NCI-H526 (cell line): ENCODE measurements at regions not wholly inside any gene's neighbourhood (a gene's known extent, or its start where the extent isn't known, plus 50 kb on each side); places are given as distances from the start of the nearest gene placed in this dataset.
A peak's percentile ranks its signal among the peaks of the same experiment; 100 is the strongest.

Experiments
- DNase-seq, 2 experiments: peaks; one replicate each; lab custom pipeline; 2025; lab: John Stamatoyannopoulos, UW

DNA sequence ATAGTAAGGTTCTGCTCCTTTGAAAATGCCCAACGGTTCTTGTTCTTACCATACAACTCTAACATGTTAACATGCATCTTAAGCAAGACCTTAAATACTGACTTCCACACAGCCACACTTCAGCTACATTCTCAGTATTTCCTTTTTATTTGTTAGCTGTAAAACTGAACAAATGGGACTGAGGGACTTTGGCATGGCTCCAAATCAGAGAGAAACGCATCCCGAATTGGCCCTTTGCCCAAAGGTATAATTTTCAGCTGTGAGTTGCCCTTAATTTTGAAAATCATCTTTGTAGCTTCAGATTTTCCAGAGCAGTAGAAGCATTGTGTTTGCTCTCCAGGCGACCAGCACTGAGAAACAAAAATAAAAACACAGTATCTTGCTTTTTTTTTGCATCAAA lies 56.4 kb downstream of the NEUROD6 start:
- DNase-seq, result no peak

- no peak for DNase-seq
These were observed 68.7 kb downstream of the NEUROD6 start for GRCh38 chr7:31271641-31272405.

DNA sequence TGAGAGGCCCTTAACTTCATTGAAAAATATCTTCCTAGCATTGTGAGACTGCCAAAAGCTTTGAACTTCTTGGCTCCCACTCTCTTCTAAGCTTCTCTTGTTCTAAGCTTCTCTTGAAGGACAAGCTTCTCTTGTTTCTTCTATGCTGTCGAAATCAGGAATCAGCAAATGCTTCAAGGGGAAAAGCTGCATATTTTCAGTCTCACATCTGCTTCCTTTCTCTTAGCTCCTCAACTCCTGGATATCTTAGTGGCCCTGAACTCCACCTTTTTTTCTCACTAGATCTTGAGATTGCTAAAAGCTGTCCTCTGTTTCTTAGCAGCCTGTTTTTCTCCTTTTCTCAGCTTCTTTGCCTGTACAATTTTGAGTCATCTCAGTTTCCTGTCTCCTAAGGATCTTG lies 73.0 kb downstream of the NEUROD6 start:
- DNase-seq, result no peak

DNA sequence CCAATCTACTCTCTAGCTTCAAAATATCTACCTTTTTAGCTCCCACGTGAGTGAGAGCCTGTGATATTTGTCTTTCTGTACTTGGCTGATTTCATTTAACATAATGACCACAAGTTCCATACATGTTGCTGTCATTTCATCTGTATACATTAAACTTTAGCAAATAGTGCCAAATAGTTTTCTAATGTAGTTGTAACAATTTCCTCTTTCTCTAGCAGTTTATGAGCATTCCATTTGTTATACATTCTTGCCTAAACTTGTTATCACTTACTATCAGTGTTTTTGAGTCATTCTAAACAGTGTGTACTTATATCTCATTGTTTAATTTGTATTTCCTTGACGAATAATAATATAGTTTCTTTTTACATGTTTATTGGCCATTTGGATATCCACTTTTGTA lies 77.2 kb downstream of the NEUROD6 start:
- DNase-seq, result no peak

GRCh38 chr7:31261341-31261740 lies 79.2 kb downstream of the NEUROD6 start:
- peak; percentile 2 to 16 for DNase-seq

GRCh38 chr7:31260851-31261250 lies 79.7 kb downstream of the NEUROD6 start:
- DNase-seq, result no peak

GRCh38 chr7:31258391-31258790 lies 82.1 kb downstream of the NEUROD6 start:
- no peak for DNase-seq

GRCh38 chr7:31256506-31256905 lies 84.0 kb downstream of the NEUROD6 start:
- no peak for DNase-seq

- no peak for DNase-seq
These were observed 85.6 kb downstream of the NEUROD6 start for GRCh38 chr7:31254926-31255325.

DNA sequence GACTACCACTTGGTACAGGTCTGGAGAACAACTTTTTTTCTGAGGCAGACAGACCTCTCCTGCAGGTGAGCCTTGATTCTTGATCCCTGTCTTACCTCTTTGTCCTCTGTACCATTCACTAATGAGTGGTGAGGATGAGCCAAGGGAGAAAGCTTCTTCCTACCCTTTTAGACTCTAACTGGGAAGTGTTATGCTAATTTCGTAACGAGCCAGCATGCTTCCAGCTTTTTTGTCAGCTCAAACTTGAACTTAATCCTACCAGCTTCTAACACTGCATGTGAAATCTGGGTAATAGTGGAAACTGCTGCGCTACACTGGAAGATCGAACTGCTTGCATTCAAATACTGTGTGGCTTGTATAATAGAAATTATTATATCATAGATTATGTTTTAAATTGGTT lies 87.0 kb downstream of the NEUROD6 start:
- DNase-seq, result no peak

DNA sequence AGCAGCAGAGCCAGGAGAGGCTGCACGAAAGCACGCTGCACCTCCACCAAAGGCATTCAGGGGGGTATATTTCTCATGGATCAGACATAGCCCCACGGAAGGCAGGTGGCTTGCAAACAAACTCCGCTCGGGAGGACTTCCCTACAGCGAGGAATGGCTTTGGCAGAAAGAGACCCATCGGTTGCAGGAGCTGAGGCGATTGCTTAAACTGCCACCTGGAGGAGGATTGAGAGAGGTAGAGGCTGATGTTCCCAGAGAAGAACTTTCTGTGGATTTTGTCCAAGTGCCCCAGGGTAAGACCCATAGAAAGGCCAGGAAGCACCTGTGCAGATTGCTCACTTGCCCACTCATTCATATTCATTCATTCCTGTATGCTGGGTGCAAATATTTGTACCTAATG lies 89.1 kb downstream of the NEUROD6 start:
- DNase-seq, result no peak

DNA sequence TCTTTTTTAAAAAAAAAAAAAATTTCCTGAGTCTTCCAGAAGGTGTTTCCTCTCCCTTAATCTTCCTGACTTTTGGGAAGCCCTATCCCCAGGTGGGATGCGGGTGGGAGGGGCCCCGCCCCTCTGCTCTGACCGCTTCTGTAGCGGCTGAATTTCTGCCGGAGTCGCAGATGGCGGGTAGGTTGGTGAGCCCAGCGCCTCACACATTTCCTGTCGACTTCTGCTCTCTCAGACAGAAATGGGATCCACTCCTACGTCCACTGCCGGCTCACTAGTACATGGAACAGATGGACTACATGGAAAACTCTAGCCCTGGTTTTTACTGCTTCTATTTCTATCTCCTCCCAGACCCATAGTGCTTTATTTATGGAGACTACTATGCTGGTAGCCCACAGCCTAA lies 90.9 kb downstream of the NEUROD6 start:
- DNase-seq, result no peak

DNA sequence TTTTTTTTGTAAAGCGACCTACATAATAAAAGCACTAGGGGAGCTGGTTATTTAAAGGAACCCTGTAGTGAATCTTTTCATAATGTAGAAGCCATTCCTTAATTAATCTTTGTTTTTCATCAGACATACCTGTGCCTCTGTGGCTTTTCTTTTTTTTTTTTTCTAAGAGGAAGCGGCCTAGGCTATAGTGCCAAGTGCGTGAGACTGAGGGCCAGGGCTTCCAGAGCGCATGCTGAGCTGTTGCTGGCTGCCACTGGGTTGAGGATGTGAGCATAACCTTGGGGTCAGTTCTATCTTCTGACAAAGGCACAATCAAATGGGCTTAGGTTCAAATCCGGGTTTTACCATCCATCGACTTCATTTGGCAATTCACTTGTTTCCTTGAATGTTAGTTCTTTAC lies 103.7 kb downstream of the NEUROD6 start:
- no peak for DNase-seq

GRCh38 chr7:31234836-31235605 lies 105.5 kb downstream of the NEUROD6 start:
- no peak for DNase-seq

- DNase-seq, result no peak
These were observed 111.6 kb downstream of the NEUROD6 start for GRCh38 chr7:31228957-31229356.

DNA sequence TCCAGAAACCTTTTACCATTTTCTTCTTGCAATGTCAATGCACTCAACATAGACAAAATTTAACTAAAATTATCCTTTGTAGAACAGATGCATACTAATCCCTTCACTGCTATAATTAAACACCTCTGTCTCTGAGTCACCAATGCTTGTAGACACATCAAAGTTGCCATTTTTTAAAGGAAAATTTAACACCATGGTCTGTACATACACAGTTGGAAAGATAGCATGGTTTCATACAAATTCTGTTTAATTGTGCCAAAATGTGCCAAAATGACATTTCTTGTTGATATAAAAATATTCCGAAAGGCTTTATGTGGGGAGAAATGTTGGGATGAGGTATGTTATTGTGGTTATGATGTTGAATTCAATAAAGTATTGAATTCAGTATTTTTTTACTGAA lies 125.8 kb downstream of the NEUROD6 start:
- no peak for DNase-seq

GRCh38 chr7:31211281-31211680 lies 129.2 kb downstream of the NEUROD6 start:
- DNase-seq, result no peak

- no peak for DNase-seq
These were observed 136.5 kb downstream of the NEUROD6 start for GRCh38 chr7:31204071-31204470.

DNA sequence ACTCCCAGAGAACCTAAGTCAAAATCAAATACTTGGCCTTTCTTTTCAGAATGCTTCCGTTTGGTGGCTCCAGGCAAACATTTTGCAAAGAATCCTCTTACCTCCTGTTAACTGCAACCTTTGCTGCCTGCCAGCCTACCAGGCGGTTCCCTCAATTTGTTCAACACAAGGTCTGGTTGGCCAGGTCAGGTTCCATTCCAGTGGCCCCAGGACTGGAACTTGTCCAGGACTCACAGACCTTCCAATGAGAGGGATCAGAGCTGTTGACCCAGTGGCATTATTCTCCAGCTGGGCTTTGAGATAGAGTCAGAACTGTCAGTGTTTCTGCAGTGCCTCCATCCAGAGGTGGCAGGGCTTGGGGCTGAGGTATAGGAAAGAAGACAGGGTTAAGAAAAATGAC lies 137.0 kb downstream of the NEUROD6 start:
- DNase-seq, result no peak

DNA sequence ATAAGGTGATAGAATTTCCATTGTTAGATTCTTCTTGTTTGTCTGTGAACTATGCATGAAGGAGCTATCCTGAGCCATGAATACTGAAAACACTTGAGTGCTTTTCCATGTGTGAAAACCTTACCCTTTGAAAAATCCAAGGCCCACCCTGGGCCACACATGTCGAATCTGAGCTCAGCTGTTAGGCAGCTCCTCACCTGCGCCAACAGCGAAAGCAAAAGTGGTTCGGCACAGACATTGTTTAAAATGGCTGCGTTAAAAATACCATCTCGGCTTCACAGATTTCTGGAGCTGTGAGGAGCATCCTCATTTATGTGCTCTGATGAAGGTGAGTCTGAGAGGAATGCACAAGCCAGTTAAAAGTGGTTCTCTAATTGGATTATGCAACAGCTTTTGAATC lies 137.7 kb downstream of the NEUROD6 start:
- DNase-seq, result no peak

DNA sequence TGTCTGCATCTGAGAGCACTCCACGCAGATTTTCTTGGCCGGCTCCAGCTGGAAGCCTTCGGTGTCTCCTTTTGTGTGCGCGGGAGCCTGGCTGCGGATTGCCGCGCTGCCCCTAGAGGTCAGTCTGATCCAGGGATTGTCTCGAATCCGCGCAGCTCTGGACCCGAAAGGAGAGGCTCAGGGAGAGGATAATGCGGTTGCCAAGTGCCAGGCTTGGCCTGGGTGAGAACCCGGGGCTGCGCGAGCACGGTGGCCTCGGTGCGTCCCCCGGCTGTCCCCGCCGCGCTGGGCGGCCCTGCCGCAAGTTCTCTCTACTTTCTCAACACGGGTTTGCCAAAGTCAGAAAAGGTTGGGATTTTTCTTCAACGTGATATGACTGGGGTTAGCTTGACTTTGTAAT lies 140.9 kb downstream of the ADCYAP1R1 start:
- DNase-seq, result peak; percentile 72 to 94

DNA sequence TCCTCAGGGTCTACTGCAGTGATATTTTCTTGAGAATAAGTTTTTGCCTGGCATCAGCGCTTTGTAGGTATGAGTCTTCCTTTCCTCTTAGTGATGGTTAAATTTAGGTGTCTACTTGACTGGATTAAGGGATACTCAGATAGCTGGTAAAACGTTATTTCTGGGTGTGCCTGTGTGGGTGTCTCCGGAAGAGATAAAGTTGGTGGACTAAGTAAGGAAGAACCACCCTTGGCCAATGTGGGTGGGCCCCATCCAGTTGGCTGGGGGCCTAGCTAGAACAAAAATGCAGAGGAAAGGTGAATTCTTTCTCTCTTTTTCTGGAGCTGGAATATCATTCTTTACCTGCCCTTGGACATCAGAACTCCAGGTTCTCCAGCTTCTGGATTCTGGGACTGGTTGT lies 138.8 kb downstream of the ADCYAP1R1 start:
- no peak for DNase-seq

- DNase-seq, result no peak
These were observed 134.1 kb downstream of the ADCYAP1R1 start for GRCh38 chr7:31186202-31186601.

- DNase-seq, result peak in 1 of 2 experiments; percentile 17
These were observed 123.6 kb downstream of the ADCYAP1R1 start for GRCh38 chr7:31175672-31176071.
